NT2/D1 (cell line): ENCODE measurements at regions not wholly inside any gene's neighbourhood (a gene's known extent, or its start where the extent isn't known, plus 50 kb on each side); places are given as distances from the start of the nearest gene placed in this dataset.

Experiments used
- YY1 ChIP-seq: IDR thresholded peaks from 2 replicates; pipeline ENCODE4 v1.6.1; 2011; ENCODE audit not compliant: insufficient read length, insufficient read depth
- ZNF274 ChIP-seq: IDR thresholded peaks from 2 replicates; pipeline ENCODE4 v1.6.1; 2011; ENCODE audit warnings: mild to moderate bottlenecking, low read depth, low read length

- no peak for TF ChIP-seq ZNF274
- no peak for TF ChIP-seq YY1
Measured at GRCh38 chr1:65632235-65632634, 160.5 kb upstream of the PDE4B start.
